ENCODE measurements at regions not wholly inside any gene's neighbourhood (a gene's known extent, or its start where the extent isn't known, plus 50 kb on each side); places are given as distances from the start of the nearest gene placed in this dataset.

- Histone ChIP-seq H3K4me3 (ENCODE audit: control insufficient read depth in 2 of 3, extremely low read depth in 1 of 3, insufficient read depth in 2 of 3, low read depth in 1 of 3, low read length in 3 of 3) (no peak overlapping the region), H3K36me3 (ENCODE audit: control insufficient read depth in 2 of 2, extremely low read depth in 1 of 2, insufficient read depth in 2 of 2, low read length in 2 of 2) (no peaks in the 10 kb centered on the region), H2AFZ (ENCODE audit: control insufficient read depth, low read length) (no peak overlapping the region), H3K79me2 (ENCODE audit: control insufficient read depth, insufficient read depth, low read length) (no peaks in the 10 kb centered on the region), H3K9me1 (ENCODE audit: control insufficient read depth, extremely low read depth, insufficient read depth, low read length) (no peaks in the 10 kb centered on the region), H3K27ac (ENCODE audit: control insufficient read depth, insufficient read depth, low read length) (no peak overlapping the region), H4K20me1 (ENCODE audit: control insufficient read depth, extremely low read depth, insufficient read depth, low read length) (no peaks in the 10 kb centered on the region), H3K9me3 (ENCODE audit: control insufficient read depth, low read depth, low read length) (no peaks in the 10 kb centered on the region), H3K27me3 (ENCODE audit: control insufficient read depth, extremely low read depth, insufficient read depth, low read length) (no peaks in the 10 kb centered on the region), H3K4me2 (ENCODE audit: control insufficient read depth, extremely low read depth, insufficient read depth, low read depth, low read length) (no peak overlapping the region), H3K4me1 (ENCODE audit: control insufficient read depth, extremely low read depth, insufficient read depth, low read length) (no peaks in the 10 kb centered on the region), H3K9ac (ENCODE audit: control insufficient read depth, extremely low read depth, insufficient read depth, low read length) (no peak overlapping the region)
- DNase-seq (ENCODE audit: low read depth, low spot score): no peak
- TF ChIP-seq CTCF (optimal IDR thresholded peaks at IDR 0.05 in 1 of 3, IDR thresholded peaks at IDR 0.05 in 1 of 3, conservative IDR thresholded peaks at IDR 0.05 in 1 of 3; ENCODE audit: extremely low read depth in 1 of 3, insufficient read depth in 2 of 3, low read length in 3 of 3) (no peak), EZH2 (IDR thresholded peaks at IDR 0.05; ENCODE audit: low read length) (no peak)
- FAIRE-seq: no peak
- dilution Hi-C loops (cut with MboI; ENCODE audit: extremely low pct_ligation_motif_present, low sequenced_read_pairs): no loop called here
Measured at GRCh38 chr15:95836536-95836935, 494.0 kb upstream of the NR2F2 start.

- Histone ChIP-seq H3K79me2 (ENCODE audit: control insufficient read depth, insufficient read depth, low read length) (no peaks in the 10 kb centered on the region), H3K27me3 (ENCODE audit: control insufficient read depth, extremely low read depth, insufficient read depth, low read length) (no peaks in the 10 kb centered on the region), H4K20me1 (ENCODE audit: control insufficient read depth, extremely low read depth, insufficient read depth, low read length) (no peaks in the 10 kb centered on the region), H3K4me1 (ENCODE audit: control insufficient read depth, extremely low read depth, insufficient read depth, low read length) (no peaks in the 10 kb centered on the region), H3K9me3 (ENCODE audit: control insufficient read depth, low read depth, low read length) (no peaks in the 10 kb centered on the region), H3K9me1 (ENCODE audit: control insufficient read depth, extremely low read depth, insufficient read depth, low read length) (no peaks in the 10 kb centered on the region), H3K4me3 (ENCODE audit: control insufficient read depth in 2 of 3, extremely low read depth in 1 of 3, insufficient read depth in 2 of 3, low read depth in 1 of 3, low read length in 3 of 3) (no peak overlapping the region), H3K9ac (ENCODE audit: control insufficient read depth, extremely low read depth, insufficient read depth, low read length) (no peak overlapping the region), H3K27ac (ENCODE audit: control insufficient read depth, insufficient read depth, low read length) (no peak overlapping the region), H3K4me2 (ENCODE audit: control insufficient read depth, extremely low read depth, insufficient read depth, low read depth, low read length) (no peak overlapping the region), H2AFZ (ENCODE audit: control insufficient read depth, low read length) (no peak overlapping the region), H3K36me3 (ENCODE audit: control insufficient read depth in 2 of 2, extremely low read depth in 1 of 2, insufficient read depth in 2 of 2, low read length in 2 of 2) (no peaks in the 10 kb centered on the region)
- TF ChIP-seq EZH2 (IDR thresholded peaks at IDR 0.05; ENCODE audit: low read length) (no peak), CTCF (optimal IDR thresholded peaks at IDR 0.05 in 1 of 3, IDR thresholded peaks at IDR 0.05 in 1 of 3, conservative IDR thresholded peaks at IDR 0.05 in 1 of 3; ENCODE audit: extremely low read depth in 1 of 3, insufficient read depth in 2 of 3, low read length in 3 of 3) (no peak)
- no peak for DNase-seq (ENCODE audit: low read depth, low spot score)
- FAIRE-seq: no peak
- dilution Hi-C loops (cut with MboI; ENCODE audit: extremely low pct_ligation_motif_present, low sequenced_read_pairs): no loop called here
Measured at GRCh38 chr15:95837341-95838004, 493.0 kb upstream of the NR2F2 start.

Data from keratinocyte (primary cell).